Fibroblast of mammary gland (primary cell): ENCODE measurements at regions not wholly inside any gene's neighbourhood (a gene's known extent, or its start where the extent isn't known, plus 50 kb on each side); places are given as distances from the start of the nearest gene placed in this dataset.
A peak's percentile ranks its signal among the peaks of the same experiment; 100 is the strongest.

Source experiments
- DNase-seq: peaks from one replicate; pipeline ENCODE4 v3.0.0-alpha.2; 2010; ENCODE audit warnings: low read depth
- H3K4me3 ChIP-seq: 2 replicates; pipeline ENCODE4 v1.5.1; 2011; ENCODE audit warnings: low read depth, mild to moderate bottlenecking, low read length, moderate library complexity; ENCODE audit not compliant: control insufficient read depth
- TF ChIP-seq, protein P1 (sequence below): conservative IDR thresholded peaks from 2 replicates; pipeline ENCODE4 v1.5.1; 2011; ENCODE audit warnings: low read depth, low read length, inconsistent platforms; ENCODE audit not compliant: control insufficient read depth, insufficient read depth

DNA sequence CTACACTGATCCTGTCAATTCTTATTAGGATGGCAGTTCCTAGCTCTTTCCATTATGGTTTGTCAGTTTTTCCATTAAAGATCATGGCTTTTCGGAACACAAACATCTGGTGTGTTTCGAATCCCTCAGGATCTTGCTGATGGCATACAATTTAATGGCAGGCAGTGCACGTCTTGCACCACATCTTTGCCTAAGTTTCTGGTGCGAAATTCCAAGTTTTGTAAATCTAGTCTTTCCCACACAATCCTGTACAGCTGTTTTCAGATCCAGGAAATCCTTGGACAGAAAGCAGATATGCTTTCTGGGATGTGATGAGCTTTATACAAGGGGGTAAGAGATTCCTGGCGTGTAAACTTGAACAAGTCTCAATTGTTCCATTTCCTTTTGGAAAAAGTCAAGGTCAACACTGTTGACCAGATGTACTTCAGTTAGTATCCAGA is 224.3 kb upstream of the PHYHIPL start:
- no peak overlapping the region for H3K4me3 ChIP-seq
- peak; percentile 65 for DNase-seq
- TF ChIP-seq, protein P1, sequence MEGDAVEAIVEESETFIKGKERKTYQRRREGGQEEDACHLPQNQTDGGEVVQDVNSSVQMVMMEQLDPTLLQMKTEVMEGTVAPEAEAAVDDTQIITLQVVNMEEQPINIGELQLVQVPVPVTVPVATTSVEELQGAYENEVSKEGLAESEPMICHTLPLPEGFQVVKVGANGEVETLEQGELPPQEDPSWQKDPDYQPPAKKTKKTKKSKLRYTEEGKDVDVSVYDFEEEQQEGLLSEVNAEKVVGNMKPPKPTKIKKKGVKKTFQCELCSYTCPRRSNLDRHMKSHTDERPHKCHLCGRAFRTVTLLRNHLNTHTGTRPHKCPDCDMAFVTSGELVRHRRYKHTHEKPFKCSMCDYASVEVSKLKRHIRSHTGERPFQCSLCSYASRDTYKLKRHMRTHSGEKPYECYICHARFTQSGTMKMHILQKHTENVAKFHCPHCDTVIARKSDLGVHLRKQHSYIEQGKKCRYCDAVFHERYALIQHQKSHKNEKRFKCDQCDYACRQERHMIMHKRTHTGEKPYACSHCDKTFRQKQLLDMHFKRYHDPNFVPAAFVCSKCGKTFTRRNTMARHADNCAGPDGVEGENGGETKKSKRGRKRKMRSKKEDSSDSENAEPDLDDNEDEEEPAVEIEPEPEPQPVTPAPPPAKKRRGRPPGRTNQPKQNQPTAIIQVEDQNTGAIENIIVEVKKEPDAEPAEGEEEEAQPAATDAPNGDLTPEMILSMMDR = no peak

- H3K4me3 ChIP-seq = no peak overlapping the region
- TF ChIP-seq, protein P1 = peak; percentile 82
- peak; percentile 65 for DNase-seq
Observed at GRCh38 chr10:58952747-58953466, 223.5 kb upstream of the PHYHIPL start.

DNA sequence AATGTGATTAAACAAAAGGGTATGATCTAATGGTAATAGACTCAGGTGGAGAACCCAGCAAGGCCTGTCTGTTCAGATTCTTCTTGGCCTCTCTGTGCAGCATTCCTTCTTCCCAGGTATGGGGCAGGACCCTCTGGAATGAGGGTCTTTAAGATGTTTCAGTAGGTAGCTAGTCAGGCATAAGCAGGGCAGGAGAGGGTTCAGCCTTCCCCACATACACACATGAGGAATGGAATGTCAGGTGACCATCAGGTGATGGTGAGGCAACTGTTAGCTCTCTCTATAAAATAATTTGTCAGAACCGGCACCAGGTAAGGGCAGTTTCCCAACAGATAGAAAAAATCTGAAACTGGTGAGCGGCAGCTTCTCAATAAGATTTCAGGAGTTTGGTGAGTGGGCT is 222.3 kb upstream of the PHYHIPL start:
- no peak overlapping the region for H3K4me3 ChIP-seq
- DNase-seq = no peak
- TF ChIP-seq, protein P1 = no peak

GRCh38 chr10:58955615-58956014 is 220.8 kb upstream of the PHYHIPL start:
- no peak for DNase-seq
- H3K4me3 ChIP-seq = no peak overlapping the region
- TF ChIP-seq, protein P1 = no peak

- peak; percentile 32 for DNase-seq
- no peak overlapping the region for H3K4me3 ChIP-seq
- TF ChIP-seq, protein P1 = no peak
Observed at GRCh38 chr10:58956926-58957325, 219.5 kb upstream of the PHYHIPL start.

DNA sequence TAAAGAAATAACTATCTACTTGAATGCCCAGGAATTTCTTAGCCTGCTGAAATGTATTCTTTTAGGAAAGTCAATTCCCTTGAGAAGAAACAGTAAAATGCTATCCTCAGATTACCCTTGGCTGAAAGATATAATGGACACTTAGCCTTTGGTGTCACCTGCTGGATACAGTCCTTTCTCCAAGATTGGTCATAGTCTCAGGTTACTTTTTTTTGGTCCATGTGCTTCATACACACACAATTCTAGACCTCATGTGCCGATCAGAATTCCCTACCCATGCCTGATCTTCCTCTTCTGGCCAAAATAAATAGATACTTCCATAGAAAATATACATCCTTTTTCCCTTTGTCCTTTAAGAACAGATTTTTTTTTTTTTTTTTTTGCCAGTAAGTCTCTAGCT is 218.9 kb upstream of the PHYHIPL start:
- DNase-seq = no peak
- TF ChIP-seq, protein P1 = no peak
- no peak overlapping the region for H3K4me3 ChIP-seq
